ENCODE measurements at regions not wholly inside any gene's neighbourhood (a gene's known extent, or its start where the extent isn't known, plus 50 kb on each side); places are given as distances from the start of the nearest gene placed in this dataset.
"Not testable (repeated sequence)": the region's sequence is repeated elsewhere in the genome, so short reads cannot be mapped to it uniquely, and the experiment has no call there.

DNA sequence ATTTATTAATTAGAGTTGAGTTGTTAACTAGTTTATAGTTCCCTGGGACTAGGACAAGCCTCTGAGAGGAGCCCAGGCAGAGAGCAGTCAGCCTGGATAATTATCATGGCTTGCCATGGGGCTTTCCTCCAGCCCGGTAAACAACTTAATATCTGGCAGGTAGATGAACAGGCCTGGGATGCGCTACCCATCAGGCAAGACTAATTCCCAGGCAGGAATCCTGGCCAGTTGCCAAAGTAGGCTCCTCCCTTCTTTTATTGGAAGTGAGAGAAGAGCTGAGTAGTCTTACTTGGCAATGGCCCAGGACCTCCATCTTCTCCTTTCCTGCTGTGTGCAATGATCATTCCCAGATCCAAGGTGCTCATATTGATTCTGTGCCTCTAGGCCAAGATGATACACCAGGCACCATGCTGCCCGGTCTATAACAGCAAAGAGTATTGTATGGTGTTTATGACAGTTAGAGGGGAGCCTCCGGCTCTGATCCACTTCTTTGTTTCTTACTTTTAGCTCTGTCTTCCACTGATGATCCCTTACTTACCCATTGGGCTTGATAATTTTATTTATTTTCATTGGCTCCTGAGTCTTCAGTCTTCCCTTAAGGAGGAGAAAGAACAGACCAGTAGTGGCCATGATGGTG, 408.7 kb downstream of the REEP3 start:
- no peak for DNase-seq

DNA sequence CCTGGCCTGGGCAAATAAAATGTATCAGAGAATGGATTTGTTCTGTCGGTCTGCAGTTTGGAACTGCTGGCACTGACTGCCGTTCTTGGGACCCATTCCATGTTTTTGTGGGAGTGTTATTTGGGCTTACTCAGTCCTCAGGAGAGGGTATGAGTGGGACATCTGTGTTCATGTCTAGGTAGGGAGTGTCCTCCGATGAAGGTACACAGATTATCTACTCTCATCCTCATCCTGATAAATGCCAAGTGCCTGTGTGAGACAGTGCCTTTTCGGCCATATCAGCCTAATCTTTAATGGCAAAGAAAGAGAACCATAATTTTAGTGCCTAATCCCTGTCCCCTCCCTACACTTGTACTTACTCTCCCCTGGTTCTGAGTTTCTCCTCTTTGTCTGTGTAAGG, 409.4 kb downstream of the REEP3 start:
- DNase-seq, result no peak

DNA sequence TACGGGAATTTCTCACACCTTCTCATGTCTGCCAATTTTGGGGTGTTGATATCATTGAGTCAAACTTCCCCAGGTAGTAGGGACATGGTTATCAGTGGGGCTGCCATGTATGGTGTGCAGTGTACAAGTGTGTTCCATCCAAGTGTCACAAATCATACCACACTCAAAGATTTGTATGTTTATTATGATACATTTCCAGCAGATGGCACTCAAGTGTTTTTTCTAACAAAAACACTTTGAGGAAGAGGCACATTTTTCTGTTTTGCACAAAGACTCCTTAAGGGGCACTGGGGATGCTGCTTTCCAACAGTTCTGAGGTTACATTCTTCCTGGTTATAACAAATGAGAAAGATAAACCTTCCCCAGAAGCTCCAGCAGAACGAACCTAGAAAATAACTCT, 414.5 kb downstream of the REEP3 start:
- no peak for DNase-seq

DNA sequence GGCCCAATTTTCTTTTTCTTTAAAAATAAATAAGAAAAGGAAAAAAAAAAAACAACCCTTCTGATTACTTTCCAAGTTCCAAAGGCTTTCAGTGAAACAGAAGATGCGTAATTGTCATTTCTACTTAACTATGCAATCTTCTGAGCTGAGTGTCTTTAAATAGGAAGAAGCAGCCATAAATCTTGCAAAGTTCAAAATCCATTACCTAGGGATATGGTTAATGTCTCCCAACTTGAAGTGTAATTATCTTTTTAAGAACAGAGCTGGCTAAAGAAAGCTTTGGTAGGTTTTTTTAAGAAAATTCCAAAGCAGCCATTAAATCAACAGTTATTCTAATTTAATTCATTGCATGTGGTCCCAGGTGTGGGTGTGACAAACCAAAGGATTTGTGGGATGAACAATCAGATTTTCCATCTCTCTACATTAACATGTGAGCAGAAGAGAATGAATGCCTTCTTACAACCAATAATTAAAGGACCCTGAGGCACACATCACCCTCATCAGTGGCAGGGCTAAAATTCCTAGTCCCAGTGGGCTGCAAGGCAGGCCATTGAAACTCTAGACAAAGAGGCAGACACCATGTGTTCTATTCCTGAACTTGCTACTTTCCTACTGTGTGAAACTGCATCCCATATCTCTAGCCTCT, 419.2 kb downstream of the REEP3 start:
- no peak for DNase-seq

GRCh38 chr10:63964406-63964805, 443.2 kb downstream of the REEP3 start:
- DNase-seq, result no peak

DNA sequence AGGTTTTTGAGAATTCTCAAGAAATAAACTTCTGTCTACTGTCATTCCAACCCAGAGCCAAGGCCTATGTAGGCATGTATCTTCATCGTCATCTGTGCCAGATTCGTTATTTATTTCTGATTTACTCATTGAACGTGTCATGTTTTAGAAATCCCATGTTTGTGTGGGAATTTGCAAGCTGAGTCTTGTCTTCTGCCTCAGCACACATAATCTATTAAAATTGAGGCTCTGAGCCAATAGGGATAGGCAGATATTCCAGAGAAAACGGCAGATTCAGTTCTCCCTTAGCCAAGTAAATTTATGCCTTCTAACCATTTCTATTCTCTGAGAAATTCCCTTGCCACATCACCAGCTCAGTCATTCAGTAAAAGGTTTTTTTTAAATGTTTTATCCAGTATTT, 444.6 kb downstream of the REEP3 start:
- no peak for DNase-seq

DNA sequence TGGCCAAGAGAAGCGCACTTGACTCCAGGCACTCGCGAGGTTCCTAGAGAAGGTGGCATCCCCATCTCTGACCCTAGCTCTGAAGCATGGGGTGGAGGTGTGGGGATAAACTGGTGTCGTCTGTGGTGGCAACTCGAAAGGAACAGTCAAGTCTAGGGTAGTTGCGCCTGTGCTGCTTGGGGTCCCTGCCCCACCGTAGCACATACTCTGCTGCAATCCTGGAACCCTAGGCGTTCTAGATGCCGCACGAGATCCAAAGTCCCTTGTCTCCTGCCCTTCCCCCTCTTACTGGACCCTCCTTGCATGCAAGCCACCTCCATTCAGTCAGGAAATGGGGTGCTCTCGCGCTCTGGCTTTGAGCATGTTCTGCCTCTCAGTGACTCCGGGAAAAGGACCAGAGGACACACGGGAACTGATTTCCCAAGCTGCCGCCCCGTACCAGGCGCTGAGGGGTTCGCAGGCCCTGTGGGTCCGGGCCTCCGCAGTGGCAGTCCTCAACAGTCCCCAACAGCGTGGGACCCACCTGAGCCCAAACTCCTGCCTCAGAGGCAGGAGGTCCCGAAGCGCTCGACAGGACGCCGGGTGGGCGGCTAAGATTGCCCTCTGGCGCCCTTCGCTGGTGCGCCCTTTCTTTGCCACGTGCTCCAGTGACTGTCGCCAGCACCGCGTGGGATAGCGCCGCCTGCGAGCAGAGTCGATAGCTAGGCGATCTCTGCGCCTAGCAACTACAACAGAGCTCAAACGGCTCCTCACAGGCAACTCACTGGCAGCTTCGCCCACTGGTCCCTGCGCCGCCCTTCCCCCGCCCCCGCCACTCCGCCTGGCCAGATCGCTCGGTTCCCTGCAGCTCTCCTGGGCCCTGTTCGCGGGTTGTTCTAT, 452.0 kb downstream of the REEP3 start:
- no peak for DNase-seq

DNA sequence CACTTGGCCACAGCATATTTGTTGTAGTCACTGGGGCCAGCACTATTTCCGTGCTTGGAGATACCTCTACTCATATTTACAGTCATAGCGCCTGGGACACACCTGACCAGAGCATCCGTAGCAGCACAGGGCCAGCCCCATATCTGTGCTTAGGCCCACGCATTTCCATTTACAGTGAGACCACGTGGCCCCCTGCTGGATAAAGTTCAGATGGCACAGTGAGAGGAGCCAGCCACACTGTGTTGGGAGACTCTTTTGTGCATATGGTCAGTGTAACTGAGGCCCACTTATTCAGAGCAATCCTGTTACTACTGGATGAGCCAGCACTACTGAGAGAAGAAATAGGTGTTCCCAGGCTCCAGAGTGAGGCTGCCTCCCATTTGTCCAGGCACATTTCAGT, 455.3 kb downstream of the REEP3 start:
- DNase-seq, result no peak

DNA sequence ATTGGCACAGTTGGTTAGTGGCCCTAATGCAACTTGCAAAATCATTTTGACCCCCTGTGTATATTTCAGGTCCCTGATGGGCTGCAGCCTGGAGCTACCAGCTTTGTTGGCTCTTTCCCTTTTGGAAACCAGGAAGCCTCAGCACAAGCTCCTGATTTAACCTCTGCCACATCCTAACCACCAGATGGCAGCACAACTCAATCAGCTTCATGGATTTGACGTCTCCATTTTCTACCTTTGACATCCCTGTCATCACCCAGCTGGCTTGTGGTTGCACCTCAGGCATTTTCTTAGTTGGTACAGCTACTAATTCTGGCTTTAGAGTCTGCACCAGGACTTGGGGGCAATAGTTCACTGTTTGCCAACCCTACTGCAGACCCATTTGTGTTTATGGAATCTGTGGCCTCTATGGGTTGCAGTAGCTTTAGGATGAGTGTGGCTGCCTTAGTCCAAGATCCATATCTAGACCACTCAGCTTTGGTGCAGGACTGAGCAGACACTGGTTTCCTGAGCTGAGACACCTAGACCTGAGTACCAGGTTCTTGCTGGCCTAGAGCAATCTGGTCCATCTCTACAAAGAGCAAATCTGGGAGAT, 456.2 kb downstream of the REEP3 start:
- no peak for DNase-seq

GRCh38 chr10:63980870-63981269, 459.7 kb downstream of the REEP3 start:
- not testable (repeated sequence) for DNase-seq

DNA sequence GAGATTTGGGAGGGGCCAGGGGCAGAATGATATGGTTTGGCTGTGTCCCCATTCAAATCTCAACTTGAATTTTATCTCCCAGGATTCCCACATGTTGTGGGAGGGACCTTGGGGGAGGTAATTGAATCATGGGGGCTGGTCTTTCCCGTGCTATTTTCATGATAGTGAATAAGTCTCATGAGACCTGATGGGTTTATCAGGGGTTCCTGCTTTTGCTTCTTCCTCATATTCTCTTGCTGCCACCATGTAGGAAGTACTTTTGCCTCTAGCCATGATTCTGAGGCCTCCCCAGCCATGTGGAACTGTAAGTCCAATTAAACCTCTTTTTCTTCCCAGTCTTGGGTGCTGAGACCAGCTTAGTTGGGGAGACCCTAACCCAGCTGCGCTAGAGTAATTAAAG, 462.9 kb downstream of the REEP3 start:
- not testable (repeated sequence) for DNase-seq

GRCh38 chr10:63986536-63986935, 465.3 kb downstream of the REEP3 start:
- DNase-seq, result no peak

DNA sequence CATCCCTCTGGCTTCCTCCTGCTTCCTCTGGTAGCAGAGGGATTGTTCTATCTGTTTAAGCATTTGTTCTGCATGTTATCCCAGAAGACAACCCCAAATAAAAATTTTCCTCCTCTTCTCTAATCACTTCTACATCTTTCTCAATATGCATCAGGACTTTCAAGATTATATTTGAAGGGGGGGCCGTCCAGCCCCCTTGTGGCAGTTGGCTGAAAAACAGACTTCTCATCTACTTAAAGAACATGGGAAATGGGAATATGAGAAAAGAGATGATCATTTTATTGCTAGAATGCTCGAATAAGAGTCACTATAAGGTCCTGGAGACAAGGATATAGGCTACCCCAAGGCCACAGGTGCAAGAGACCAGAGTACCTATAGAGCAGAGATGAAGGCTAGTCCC, 466.0 kb downstream of the REEP3 start:
- DNase-seq, result no peak

DNA sequence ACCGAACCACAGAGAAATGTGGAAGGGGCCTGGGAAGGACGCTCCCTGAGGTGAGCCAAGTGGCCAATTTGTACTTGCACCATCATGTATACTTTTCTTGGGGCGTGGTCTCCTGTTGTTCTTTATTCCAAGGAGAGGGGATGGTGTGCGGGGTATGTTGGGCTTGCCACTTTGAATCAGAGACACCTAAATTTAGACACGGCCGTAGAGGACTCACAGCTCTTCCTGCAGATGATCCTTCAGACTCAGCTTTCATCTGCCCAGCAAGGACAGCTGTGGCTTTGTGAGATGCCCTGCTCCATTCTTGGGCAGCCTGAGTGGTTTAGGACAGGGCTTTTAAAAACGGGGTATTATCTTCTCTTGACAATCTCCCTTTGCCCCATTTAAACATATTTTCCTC, 473.2 kb downstream of the REEP3 start:
- DNase-seq, result no peak

DNA sequence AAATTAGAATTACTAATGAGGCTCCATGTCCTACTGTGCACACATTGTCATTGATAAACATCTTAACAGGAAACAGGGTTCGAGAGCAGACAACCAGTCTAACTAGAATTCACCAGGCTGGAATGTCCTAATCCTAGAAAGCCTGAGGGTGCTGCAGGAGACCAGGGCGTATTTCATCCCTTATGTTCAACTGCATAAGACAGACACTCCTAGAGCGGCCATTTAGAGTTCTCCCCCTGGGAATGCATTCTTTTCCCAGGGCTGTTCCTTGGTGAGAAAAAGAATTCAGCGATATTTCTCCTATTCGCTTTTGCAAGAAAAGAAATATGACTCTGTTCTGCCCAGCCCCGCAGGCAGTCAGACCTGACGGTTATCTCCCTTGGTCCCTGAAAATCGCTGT, 486.0 kb downstream of the REEP3 start:
- no peak for DNase-seq

- no peak for DNase-seq
Observed at GRCh38 chr10:64010711-64011110, 489.5 kb downstream of the REEP3 start.

- no peak for DNase-seq
Observed at GRCh38 chr10:64011912-64012714, 490.9 kb downstream of the REEP3 start.

GRCh38 chr10:64014281-64014680, 493.1 kb downstream of the REEP3 start:
- no peak for DNase-seq

- no peak for DNase-seq
Observed at GRCh38 chr10:64023926-64024470, 502.8 kb downstream of the REEP3 start.

- no peak for DNase-seq
Observed at GRCh38 chr10:64033711-64034110, 512.5 kb downstream of the REEP3 start.

GRCh38 chr10:64036321-64036930, 515.2 kb downstream of the REEP3 start:
- DNase-seq, result no peak

- DNase-seq, result no peak
Observed at GRCh38 chr10:64037071-64037661, 516.0 kb downstream of the REEP3 start.
